ENCODE measurements at regions not wholly inside any gene's neighbourhood (a gene's known extent, or its start where the extent isn't known, plus 50 kb on each side); places are given as distances from the start of the nearest gene placed in this dataset.

DNA sequence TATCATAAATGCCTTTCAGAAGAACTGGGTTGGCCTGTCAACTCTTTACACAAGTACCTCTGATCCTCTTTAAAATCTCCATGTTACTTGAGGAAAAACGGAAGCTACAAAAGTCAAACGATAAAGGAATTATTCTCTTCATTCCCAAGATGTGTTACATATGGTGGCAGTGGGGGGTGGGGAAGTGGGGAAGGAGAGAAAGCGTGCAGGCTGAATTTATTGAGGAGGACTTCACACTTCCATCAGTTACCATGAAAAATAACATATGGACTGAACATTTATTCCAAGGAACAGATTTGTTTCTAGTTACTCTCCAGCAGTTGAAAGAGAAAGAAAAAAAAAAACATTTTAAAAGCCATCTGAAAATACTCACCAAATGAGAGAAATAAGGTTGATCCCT lies 474.4 kb upstream of the DCN start:
- H3K4me3 ChIP-seq (ENCODE audit: low read depth, low read length) = no peak overlapping the region
- TF ChIP-seq, protein P1, sequence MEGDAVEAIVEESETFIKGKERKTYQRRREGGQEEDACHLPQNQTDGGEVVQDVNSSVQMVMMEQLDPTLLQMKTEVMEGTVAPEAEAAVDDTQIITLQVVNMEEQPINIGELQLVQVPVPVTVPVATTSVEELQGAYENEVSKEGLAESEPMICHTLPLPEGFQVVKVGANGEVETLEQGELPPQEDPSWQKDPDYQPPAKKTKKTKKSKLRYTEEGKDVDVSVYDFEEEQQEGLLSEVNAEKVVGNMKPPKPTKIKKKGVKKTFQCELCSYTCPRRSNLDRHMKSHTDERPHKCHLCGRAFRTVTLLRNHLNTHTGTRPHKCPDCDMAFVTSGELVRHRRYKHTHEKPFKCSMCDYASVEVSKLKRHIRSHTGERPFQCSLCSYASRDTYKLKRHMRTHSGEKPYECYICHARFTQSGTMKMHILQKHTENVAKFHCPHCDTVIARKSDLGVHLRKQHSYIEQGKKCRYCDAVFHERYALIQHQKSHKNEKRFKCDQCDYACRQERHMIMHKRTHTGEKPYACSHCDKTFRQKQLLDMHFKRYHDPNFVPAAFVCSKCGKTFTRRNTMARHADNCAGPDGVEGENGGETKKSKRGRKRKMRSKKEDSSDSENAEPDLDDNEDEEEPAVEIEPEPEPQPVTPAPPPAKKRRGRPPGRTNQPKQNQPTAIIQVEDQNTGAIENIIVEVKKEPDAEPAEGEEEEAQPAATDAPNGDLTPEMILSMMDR (conservative IDR thresholded peaks at IDR 0.05; ENCODE audit: low read depth, low read length) = no peak
- no peak for DNase-seq (ENCODE audit: low read depth)

DNA sequence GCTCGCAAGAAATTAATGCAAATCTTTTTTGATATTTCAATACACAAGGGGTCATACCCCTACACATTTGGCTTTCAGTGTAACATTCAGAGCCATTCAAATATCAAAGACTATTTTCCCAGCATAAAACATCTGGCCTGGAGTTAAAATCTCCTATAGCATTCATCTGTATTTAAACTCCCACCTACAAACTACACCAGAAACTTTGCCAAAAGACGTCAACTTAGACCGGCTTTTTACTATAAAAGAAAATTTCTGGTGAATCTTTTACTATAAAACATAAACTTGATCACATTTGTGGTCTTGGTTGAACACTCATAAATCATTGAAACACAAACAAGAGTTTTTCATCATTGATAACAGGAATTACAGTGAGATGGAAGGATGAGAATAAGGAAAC lies 473.3 kb upstream of the DCN start:
- DNase-seq (ENCODE audit: low read depth) = no peak
- H3K4me3 ChIP-seq (ENCODE audit: low read depth, low read length) = no peak overlapping the region
- TF ChIP-seq, protein P1 (conservative IDR thresholded peaks at IDR 0.05; ENCODE audit: low read depth, low read length) = no peak

DNA sequence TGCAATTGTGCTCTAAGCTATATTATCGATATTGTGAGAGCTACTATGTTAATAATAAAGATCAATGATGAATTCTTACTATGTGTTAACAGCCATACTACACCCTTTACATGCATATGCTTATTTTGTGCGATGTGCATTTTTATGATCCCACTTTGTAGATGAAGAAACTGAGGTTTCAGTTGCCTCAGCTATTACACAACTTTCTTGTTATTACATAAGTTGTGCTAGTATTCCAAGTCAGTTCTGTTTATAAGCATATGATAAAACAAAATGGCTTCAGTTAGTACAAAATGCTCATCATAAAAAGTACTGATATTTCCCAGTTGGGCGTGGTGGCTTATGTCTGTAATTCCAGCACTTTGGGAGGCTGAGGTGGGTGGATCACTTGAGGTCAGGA lies 471.5 kb upstream of the DCN start:
- TF ChIP-seq, protein P1 (conservative IDR thresholded peaks at IDR 0.05; ENCODE audit: low read depth, low read length) = no peak
- no peak for DNase-seq (ENCODE audit: low read depth)
- H3K4me3 ChIP-seq (ENCODE audit: low read depth, low read length) = no peak overlapping the region

DNA sequence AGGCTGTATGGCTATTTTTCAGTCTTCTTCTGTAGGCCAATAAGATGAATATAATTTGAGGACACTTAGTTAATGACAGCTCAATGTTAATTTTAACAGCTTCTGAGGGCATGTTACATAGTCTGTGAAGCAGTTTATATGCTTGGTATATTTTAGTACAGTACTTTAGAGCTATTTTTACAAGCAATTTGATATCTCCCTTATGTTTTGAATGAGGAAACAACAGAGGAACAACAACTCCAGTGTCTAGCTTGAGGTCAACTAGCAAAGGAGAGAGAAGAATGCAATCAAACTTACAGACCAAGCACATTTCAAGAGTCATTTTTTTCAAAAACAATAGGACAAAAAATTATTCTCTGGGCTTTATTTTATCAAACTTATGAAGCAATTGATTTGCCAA lies 469.1 kb upstream of the DCN start:
- TF ChIP-seq, protein P1 (conservative IDR thresholded peaks at IDR 0.05; ENCODE audit: low read depth, low read length) = no peak
- DNase-seq (ENCODE audit: low read depth) = no peak

DNA sequence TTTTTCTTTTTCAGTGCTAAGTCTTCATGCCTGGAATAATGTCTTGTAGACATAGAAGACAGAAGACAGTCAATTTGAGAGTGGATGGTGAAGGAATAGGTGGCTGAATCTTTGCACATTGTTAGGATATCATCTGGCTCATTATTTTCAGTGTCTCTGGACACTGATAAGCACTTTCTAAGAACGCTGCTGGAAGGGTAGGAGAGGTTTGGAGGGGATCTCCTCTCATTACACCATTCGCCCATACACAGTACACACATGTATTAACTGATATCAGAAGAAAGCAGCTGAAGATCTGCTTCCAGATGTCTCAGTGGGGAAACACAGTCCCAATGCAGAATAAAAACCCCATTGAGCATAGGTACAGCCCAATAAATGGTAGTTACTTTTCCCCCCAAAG lies 461.1 kb upstream of the DCN start:
- TF ChIP-seq, protein P1 (conservative IDR thresholded peaks at IDR 0.05; ENCODE audit: low read depth, low read length) = no peak
- DNase-seq (ENCODE audit: low read depth) = no peak
- no peak overlapping the region for H3K4me3 ChIP-seq (ENCODE audit: low read depth, low read length)

More for the DNA sequence above, 469.1 kb upstream of the DCN start:
- no peak overlapping the region for H3K4me3 ChIP-seq (ENCODE audit: low read depth, low read length)

DNA sequence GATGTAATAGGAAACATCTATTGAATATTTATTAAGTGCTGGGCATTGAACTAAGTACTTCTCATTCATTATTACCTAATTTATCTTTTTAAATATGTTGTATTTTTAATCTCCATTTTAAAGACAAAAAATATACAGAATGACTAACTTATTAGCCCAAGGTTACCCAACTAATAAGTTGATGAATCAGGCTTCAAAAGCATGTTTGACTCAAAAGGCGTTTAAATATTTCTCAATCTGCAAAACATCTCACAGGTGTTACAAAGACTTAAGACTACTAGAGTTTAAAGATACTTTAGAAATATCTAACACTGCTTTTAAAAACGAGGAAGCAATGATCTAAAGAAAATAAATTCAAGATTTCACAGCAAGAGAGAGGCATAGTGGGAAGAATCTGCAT lies 457.4 kb upstream of the DCN start:
- H3K4me3 ChIP-seq (ENCODE audit: low read depth, low read length) = no peak overlapping the region
- TF ChIP-seq, protein P1 (conservative IDR thresholded peaks at IDR 0.05; ENCODE audit: low read depth, low read length) = no peak
- DNase-seq (ENCODE audit: low read depth) = no peak

DNA sequence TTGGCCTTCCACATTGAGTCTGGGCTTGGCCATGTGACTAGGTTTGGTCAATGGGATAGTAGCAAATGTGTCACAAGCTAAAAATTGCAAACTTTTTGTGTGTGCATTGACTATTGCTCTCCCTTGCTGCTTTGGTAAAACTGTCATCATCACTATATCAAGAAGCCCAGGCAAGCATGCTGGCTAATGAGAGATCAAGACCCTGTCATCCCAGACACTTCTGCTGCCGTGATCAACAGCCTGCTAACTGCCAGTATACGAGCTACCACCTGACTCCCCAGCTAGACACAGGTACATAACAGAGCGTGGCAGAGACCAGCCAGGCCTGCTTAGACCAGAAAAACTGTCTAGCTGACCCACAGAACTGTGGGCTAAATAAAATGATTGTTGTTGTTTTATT lies 456.7 kb upstream of the DCN start:
- DNase-seq (ENCODE audit: low read depth) = no peak
- TF ChIP-seq, protein P1 (conservative IDR thresholded peaks at IDR 0.05; ENCODE audit: low read depth, low read length) = no peak
- no peak overlapping the region for H3K4me3 ChIP-seq (ENCODE audit: low read depth, low read length)

Measured in choroid plexus epithelial cell (primary cell).